GM21717 (cell line): ENCODE measurements at regions not wholly inside any gene's neighbourhood (a gene's known extent, or its start where the extent isn't known, plus 50 kb on each side); places are given as distances from the start of the nearest gene placed in this dataset.

Experiments used
- ATAC-seq: cut with Tn5 transposase; IDR thresholded peaks from one replicate; pipeline ENCODE4 v1.9.1; 2021; ENCODE audit warnings: mild to moderate bottlenecking, moderate library complexity; ENCODE audit not compliant: unreplicated experiment

DNA sequence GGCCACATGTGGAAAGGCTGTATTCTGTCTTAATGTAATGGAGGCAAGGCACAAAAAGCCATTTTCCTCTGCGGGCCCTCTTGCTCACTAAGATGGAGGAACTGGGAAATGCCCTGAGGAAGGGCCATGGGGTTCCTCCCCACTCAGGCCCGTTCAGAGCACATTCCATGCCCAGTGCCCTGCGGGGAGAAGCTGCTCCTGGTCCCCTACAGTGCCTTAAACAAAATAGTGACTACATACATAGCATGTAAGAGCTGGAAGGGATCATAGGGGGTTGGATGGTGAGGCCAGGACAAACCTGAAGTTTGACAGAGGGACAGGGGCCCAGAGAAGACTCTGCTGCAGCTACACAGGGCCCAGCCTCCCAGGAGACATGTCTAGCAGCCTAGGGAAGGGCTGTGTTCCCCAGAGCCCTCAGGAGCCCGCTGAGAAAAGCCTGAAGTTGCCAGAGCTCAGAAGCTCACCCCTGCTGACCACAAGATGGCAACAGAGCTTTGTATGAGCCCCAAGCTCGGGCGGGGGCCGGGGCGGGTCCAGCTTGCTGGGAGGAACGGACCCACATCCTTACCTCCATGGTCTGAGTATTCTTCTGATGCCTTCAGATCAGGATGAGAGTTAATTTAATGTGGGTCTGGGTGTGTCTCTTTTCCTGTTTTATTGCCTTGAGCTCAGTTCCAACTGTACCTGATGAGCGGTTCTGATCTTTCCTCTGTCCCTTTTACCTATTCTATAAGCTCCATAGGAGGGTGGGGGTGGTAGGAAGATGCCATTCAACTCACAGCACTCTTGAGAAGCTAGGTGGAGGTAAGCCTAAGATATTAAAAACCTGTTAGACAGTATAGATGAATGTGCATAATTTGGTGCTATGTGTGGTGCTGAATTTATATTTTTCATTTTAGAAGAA lies 242.9 kb downstream of the CDC5L start:
- no peak for ATAC-seq

- no peak for ATAC-seq
These were observed 244.5 kb downstream of the CDC5L start for GRCh38 chr6:44631968-44632367.

DNA sequence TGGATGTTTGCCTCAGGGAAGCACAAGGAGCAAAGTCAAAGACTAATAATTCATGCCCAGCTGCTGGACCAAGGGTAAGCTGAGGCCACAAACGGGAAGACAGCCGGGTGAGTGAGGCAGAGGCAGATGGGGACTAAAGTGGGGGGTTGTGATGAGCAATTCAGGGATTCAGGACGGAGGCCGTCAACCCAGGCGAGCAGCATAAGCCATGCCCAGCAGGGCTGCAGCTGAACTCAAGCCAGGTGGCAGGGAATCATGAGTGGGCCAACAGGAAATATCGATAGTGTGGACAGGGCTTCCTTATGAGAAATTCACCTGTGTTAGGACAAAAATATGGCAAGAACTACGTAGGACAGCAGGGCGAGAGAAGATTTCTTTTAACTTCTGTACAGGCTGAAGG lies 246.8 kb downstream of the CDC5L start:
- no peak for ATAC-seq

GRCh38 chr6:44635486-44635885 lies 248.0 kb downstream of the CDC5L start:
- ATAC-seq = no peak

DNA sequence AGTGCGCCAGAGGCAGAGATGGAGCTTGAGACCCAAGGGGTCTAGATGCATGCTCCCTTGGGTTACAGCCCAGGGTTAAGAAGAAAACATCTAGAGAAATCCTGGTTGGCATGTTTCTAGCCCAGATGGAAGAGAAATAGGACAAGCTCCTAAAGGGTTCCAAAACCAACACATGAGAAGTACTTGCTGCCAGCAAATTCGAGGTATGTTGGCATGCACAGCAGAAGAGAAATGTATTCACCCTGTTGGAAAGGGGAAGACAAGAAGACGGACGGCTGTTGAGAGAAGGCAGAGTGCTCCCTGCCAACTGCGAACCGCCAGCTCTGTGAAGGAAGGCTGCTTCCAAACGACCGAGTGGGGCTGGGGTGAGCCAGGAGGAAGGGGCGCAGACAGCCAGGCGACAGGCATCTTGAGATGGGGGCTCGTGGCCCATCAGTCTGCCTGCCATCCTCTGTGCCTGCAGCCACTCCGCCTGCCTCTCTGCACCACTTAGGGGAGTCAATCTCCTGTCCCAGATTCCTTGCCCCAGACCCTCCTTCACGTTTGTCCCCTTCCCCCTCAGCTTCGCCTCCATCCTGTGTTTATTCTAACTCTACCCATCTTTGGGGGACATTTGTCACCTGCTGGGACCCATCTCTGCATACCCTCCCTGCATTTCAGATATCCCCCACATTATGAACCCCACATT lies 249.2 kb downstream of the CDC5L start:
- ATAC-seq = no peak

DNA sequence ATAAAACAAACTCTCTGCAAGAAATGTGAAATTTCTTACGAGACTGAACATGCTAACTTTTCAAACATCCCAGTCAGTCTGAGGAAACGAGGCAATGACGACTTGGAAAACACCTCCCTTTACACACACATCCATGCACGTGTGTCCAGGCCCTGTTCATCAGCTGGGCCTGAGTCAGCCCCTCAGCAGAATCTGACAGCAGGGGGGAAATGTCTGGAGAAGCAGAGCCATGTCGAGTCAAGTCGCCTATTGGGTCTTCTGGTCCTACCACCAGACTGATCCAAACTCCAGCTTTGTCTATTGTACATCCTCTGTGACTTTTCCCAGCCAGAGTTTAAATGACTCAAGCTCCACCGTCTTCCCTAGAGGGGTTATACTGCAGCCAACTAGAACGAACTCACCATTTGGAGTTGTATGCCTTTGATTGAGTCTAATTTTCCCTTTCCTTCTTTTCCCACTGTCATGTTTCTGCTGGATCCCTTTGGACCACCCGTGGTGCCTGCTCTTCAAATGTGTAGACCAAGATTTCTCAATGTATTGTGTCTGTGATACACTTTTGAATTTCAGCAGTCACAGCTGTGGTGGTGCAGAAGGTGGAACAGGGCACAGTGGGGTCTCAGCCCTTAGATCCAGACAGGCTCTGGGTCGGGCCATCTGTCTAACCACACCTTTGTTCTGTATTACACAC lies 254.0 kb downstream of the CDC5L start:
- no peak for ATAC-seq

DNA sequence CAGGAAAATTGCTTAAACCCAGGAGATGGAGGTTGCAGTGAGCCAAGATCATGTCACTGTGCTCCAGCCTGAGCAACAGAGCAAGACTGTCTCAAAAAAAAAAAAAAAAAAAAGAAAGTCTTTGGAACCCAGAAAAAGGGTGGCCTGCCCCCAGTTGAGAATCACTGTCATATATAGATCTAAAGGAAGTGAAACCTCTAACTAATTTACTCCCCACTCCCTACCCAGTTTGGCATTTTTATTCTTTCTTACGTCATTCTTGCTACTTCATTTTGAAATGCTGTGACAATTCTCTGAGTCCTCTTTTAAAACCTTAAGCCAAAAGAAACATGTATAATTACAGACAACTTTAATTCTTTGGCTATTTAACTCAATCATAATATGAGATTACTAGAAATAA lies 254.8 kb downstream of the CDC5L start:
- ATAC-seq = no peak

DNA sequence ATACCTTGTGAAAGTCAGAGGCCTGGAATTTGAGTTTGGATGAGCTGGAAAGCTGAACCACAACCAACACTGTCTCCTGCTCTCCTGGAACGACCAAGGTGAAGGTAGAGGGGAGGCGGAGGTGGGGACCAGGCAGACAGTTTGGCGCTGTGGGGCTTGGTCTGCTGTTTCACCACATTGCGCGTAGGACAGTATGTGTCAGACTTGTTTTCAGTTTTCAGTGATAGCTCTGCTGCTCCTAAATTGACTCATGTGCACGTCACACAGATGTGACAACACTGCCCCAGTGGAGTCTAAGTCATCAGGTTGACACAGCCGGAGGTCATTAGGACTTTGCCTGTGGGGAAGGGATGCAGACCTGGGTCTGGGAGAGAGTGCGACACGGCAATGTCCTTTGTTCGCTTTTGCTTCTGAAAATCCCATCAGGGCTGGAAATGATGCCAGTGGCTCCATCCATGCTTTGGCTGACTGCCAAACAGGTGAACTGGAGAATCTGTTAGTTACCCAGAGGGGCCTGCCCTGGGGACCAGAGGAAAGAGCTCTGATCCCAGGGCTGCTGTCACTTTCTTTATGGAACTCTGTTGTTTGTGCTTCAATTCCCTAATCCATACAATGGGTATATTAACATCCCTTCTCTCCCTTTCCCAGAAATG lies 255.5 kb downstream of the CDC5L start:
- ATAC-seq = no peak

- no peak for ATAC-seq
These were observed 257.8 kb downstream of the CDC5L start for GRCh38 chr6:44645276-44645675.

GRCh38 chr6:44646355-44646754 lies 258.8 kb downstream of the CDC5L start:
- no peak for ATAC-seq

DNA sequence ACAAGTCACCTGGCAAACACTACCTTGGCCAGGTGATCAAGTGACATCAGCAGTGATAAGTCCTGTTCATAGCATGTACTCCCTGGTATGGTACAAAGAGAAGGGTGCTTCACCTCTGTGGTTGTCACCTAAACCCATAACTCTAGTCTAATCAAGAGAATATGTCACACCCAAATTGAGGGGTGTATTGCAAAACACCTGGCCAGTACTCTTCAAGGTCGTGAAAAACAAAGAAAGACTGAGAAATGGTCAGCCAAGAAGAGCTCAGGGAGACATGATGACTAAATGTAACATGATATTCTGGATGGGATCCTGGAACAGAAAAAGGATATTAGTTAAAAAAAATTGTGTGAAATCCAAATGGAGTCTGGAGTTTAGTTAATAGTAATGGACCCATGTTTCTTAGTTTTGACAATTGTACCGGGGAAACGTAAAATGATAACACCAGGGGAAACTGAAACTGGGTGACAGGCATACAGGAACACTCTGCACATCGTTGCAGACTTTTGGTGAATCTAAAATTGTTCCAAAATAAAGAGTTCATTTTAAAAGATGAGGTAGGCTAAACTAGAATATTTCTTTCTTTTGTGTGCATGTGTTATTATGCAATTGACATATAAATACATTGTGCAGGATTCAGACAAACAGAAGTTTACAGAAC lies 262.0 kb downstream of the CDC5L start:
- no peak for ATAC-seq

- no peak for ATAC-seq
These were observed 263.0 kb downstream of the CDC5L start for GRCh38 chr6:44650495-44650894.

DNA sequence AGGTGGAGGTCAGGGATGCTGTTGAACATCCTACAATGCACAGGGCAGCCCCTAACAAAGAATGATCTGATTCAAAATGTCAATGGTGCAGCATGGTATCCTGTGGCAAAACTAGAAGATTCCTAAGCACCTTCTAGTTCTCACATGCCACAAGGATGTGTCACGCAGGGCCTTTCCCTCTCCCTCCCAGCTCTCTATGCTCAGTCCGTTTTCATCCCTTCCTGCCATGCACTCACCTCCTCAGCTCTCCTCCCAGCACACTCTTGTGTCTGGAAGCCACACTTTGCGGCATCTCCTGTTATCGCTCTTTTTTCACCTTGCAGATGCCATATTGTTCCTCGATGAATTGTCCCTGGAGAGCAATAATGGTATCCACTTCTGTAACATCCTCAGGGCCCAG lies 263.4 kb downstream of the CDC5L start:
- ATAC-seq = no peak

GRCh38 chr6:44651604-44652003 lies 264.1 kb downstream of the CDC5L start:
- no peak for ATAC-seq

DNA sequence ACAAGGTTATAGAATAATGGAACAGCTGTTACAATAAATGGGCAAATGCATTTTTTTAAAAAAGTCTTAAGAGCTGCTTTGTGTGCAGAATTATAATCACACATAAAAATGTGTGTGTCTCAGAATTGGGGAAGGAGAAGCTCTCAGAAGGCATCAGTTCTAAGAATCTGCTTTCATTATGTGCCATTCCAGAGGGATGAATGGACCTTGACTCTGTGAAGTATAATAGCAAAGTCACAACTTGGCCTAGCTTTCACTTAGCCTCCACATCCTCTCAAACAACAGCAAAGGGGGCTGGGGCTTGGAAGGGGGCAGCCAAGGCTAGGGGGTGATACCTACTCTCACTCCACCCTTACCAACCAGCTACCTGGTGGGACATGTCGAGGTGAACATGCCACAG lies 265.0 kb downstream of the CDC5L start:
- no peak for ATAC-seq

DNA sequence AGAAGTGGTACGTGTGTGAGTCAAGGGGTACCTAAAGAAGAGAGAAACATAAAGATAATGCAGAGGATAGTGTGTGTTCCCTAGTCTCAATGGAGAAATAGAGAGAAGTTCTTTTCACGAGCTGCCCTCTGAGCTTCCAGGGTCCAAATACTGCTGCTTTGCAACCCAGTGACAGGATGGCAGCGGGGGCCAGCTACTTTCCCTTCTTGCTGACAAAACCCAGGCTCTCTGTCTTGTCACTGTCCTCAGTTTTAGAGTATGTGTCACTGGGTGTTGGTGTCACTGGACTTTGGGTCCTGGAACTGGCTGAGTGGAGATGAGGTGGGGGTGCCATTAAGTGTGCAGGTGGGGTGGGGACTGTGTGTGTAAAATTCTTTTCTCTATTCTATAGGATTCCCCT lies 265.6 kb downstream of the CDC5L start:
- no peak for ATAC-seq

- ATAC-seq = no peak
These were observed 266.3 kb downstream of the CDC5L start for GRCh38 chr6:44653761-44654218.

DNA sequence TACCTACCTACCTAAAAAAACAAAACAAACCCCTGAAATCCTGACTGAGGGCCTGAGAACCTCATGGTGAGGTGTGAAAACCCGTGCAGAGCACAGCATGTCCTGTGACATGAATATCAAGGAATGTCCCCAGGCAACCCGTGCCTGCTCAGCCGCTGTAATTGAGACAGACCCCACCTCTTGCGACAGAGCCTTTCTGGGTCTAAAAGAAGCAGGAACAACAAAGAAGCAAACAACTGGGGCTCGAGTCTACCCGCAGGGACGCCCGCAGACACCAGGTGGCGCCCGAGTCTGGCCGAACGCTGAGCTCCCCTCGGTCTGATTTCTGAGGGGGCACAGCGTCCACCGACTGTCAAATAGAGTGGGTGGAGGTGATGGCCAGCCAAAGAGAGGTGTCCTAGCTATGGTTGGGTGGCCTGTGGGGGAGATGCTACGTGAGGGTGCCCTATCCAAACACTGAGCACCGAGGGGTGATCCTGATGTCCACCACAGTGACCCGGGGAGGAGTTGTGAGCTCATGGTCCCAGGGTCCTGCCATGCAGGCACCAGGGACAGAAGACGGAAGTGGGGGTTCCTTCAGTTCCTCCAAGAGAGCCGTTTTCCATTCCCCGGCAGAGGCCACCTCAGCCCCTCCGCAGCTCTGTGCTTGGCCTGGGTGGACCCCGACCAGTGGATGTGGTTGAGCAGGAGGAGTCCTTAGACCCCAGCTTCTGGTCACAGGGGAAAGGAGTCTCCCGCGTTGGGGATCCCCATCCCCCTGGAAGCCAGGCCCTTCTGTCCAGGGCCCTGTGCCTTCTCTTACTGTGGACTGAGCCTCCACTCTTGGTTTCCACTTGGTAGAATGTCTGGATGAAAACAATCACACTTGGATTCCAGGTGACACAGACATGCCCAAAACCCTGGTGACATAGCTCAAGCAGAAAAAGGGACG lies 268.2 kb downstream of the CDC5L start:
- no peak for ATAC-seq

DNA sequence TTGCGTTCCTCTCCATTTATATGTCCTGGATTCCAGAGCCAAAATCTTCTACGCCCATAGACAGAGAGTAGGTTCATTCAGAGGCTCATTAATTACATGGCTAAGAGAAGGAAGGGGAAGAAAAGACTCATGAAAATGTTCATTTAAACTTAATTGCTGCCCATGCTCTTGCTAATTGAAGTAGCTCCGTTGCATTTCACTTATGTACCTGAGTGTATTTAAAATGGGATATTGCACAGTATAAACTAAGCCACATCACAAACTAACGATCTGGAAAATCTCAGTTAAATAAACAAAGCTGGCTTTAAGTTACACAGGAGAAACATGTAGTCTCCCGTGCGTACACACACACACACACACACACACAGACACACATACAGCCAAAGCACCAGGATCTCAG lies 269.2 kb downstream of the CDC5L start:
- ATAC-seq = no peak
